K562 (cell line): ENCODE measurements at regions not wholly inside any gene's neighbourhood (a gene's known extent, or its start where the extent isn't known, plus 50 kb on each side); places are given as distances from the start of the nearest gene placed in this dataset.
A peak's percentile ranks its signal among the peaks of the same experiment; 100 is the strongest.

Source experiments
- ADNP ChIP-seq: fragments of 200-800 bp; sonication (Bioruptor generic); IDR thresholded peaks from 2 replicates; pipeline ENCODE4 v1.6.1; 2016; ENCODE audit warnings: missing genetic modification characterization, missing compliant biosample characterization
- E2F3 ChIP-seq: fragments of 250-450 bp; sonication (Bioruptor Pico); IDR thresholded peaks from 2 replicates; pipeline ENCODE4 v1.4.0; 2020; ENCODE audit warnings: mild to moderate bottlenecking
- EP300 ChIP-seq: IDR thresholded peaks from 2 replicates; pipeline ENCODE4 v1.6.1; 2012; ENCODE audit warnings: low read length, improper control_type of control experiment
- FOXM1 ChIP-seq, 2 experiments: fragments of 450-650 bp in 1 of 2; sonication (generic) in 1 of 2; formaldehyde crosslinking in 1 of 2; IDR thresholded peaks; 2 replicates each; pipeline versions ENCODE4 v1.6.1 to v1.9.0; 2017 to 2022; ENCODE audit warnings: low read depth in 2 of 2, mild to moderate bottlenecking in 2 of 2, missing genetic modification reagents in 1 of 2, moderate library complexity in 1 of 2
- HNRNPLL ChIP-seq: fragments of 200-400 bp; formaldehyde crosslinking; IDR thresholded peaks from 2 replicates; pipeline ENCODE4 v1.6.1; 2017; ENCODE audit warnings: low read length, low read depth, mild to moderate bottlenecking; ENCODE audit not compliant: poor library complexity, severe bottlenecking
- KAT8 ChIP-seq: fragments of 450-650 bp; IDR thresholded peaks from 2 replicates; pipeline ENCODE4 v1.6.1; 2016; ENCODE audit warnings: low read depth, mild to moderate bottlenecking
- KDM2B ChIP-seq: fragments of 250-450 bp; sonication (Bioruptor Pico); IDR thresholded peaks from 2 replicates; pipeline ENCODE4 v1.8.0; 2021; ENCODE audit warnings: mild to moderate bottlenecking, moderate library complexity
- MXI1 ChIP-seq: IDR thresholded peaks from 2 replicates; pipeline ENCODE4 v1.6.1; 2011; ENCODE audit warnings: low read depth, mild to moderate bottlenecking, improper control_type of control experiment, low read length
- POU5F1 ChIP-seq: fragments of 150-350 bp; IDR thresholded peaks from 2 replicates; pipeline ENCODE4 v1.6.1; 2014; ENCODE audit warnings: borderline replicate concordance, low read length, low read depth, mild to moderate bottlenecking; ENCODE audit not compliant: partially characterized antibody
- PTRF ChIP-seq: fragments of 450-650 bp; IDR thresholded peaks from 2 replicates; pipeline ENCODE4 v1.6.1; 2016; ENCODE audit warnings: mild to moderate bottlenecking, missing genetic modification characterization, missing compliant biosample characterization
- TCF7L2 ChIP-seq: fragments of 150-350 bp; IDR thresholded peaks from 2 replicates; pipeline ENCODE4 v1.6.1; 2016; ENCODE audit warnings: low read depth, mild to moderate bottlenecking, low read length, moderate library complexity
- ZNF77 ChIP-seq: fragments of 250-450 bp; sonication (Bioruptor Pico); IDR thresholded peaks from 2 replicates; pipeline ENCODE4 v1.5.0; 2020
- TF ChIP-seq, protein P1 (sequence below): fragments of 450-650 bp; IDR thresholded peaks from 2 replicates; pipeline ENCODE4 v1.6.1; 2016; ENCODE audit warnings: mild to moderate bottlenecking
- TF ChIP-seq, protein P2 (sequence below): fragments of 450-650 bp; IDR thresholded peaks from 2 replicates; pipeline ENCODE4 v1.6.1; 2017; ENCODE audit warnings: mild to moderate bottlenecking, moderate library complexity
- TF ChIP-seq, protein P3 (sequence below): fragments of 250-450 bp; sonication (Bioruptor Pico); IDR thresholded peaks from 2 replicates; pipeline ENCODE4 v1.4.0; 2020; ENCODE audit warnings: borderline replicate concordance
- TF ChIP-seq, protein P4 (sequence below): fragments of 250-450 bp; sonication (Bioruptor Pico); IDR thresholded peaks from 2 replicates; pipeline ENCODE4 v1.8.0; 2021; ENCODE audit warnings: borderline replicate concordance, mild to moderate bottlenecking, moderate library complexity; ENCODE audit not compliant: poor library complexity, severe bottlenecking
- TF ChIP-seq, protein P5 (sequence below): fragments of 250-450 bp; sonication (Bioruptor Pico); IDR thresholded peaks from 2 replicates; pipeline ENCODE4 v1.8.0; 2022; ENCODE audit warnings: inconsistent platforms, mild to moderate bottlenecking, moderate library complexity, borderline replicate concordance

DNA sequence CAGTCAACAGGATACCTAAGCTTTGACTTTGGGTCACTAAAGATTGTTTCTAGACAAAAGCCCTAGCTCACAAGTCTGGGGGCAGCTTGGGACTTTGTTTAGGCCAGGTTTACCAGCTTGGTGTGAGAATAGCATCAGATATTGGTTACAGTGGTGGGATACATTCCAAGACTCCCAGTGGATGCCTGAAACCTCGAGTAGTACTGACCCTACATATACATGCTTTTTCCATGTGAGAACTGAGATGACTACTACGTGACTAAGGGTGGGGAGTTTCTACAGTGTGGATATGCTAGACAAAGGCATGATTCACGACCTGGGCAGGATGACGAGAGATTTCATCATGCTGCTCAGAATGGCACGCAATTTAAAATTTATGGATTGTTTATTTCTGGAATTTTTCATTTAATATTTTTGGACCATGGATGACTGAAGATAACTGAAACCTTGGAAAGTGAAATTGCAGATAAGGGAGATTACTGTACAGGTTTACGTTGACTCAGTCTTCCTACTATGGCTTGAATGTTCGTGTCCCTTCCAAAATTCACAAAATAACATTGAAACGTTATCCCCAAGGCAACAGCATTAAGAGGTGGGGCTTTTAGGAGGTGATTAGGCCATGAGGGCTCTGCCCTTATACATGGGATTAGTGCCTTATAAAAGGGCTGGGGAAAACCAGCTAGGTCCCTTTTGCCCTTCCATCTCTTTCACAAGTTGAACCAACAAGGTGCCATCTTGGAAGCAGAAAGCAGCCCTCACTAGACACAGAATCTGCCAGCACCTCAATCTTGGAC is 50.2 kb upstream of the CTAGE1 start (continued):
- TF ChIP-seq, protein P1, sequence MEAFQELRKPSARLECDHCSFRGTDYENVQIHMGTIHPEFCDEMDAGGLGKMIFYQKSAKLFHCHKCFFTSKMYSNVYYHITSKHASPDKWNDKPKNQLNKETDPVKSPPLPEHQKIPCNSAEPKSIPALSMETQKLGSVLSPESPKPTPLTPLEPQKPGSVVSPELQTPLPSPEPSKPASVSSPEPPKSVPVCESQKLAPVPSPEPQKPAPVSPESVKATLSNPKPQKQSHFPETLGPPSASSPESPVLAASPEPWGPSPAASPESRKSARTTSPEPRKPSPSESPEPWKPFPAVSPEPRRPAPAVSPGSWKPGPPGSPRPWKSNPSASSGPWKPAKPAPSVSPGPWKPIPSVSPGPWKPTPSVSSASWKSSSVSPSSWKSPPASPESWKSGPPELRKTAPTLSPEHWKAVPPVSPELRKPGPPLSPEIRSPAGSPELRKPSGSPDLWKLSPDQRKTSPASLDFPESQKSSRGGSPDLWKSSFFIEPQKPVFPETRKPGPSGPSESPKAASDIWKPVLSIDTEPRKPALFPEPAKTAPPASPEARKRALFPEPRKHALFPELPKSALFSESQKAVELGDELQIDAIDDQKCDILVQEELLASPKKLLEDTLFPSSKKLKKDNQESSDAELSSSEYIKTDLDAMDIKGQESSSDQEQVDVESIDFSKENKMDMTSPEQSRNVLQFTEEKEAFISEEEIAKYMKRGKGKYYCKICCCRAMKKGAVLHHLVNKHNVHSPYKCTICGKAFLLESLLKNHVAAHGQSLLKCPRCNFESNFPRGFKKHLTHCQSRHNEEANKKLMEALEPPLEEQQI = no peak
- TF ChIP-seq ZNF77 (no peak), MXI1 (no peak), TCF7L2 (no peak), KAT8 (no peak), PTRF (tag) (peak; percentile 86), POU5F1 (no peak), KDM2B (CRISPR knock-in tag) (no peak), HNRNPLL (no peak), E2F3 (CRISPR knock-in tag) (peak; percentile 73; the same call in 1 of the 2 replicates), ADNP (tag) (no peak), EP300 (peak; percentile 88), FOXM1 (IDR thresholded peaks at IDR 0.05; ENCODE audit: low read depth) (0 out of 2 replicates have a peak, but pooled peaks have one; percentile 19), FOXM1 (CRISPR knock-in tag; IDR thresholded peaks at IDR 0.05; ENCODE audit: low read depth) (no peak)
- TF ChIP-seq, protein P2, sequence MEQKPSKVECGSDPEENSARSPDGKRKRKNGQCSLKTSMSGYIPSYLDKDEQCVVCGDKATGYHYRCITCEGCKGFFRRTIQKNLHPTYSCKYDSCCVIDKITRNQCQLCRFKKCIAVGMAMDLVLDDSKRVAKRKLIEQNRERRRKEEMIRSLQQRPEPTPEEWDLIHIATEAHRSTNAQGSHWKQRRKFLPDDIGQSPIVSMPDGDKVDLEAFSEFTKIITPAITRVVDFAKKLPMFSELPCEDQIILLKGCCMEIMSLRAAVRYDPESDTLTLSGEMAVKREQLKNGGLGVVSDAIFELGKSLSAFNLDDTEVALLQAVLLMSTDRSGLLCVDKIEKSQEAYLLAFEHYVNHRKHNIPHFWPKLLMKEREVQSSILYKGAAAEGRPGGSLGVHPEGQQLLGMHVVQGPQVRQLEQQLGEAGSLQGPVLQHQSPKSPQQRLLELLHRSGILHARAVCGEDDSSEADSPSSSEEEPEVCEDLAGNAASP = no peak
- TF ChIP-seq, protein P3, sequence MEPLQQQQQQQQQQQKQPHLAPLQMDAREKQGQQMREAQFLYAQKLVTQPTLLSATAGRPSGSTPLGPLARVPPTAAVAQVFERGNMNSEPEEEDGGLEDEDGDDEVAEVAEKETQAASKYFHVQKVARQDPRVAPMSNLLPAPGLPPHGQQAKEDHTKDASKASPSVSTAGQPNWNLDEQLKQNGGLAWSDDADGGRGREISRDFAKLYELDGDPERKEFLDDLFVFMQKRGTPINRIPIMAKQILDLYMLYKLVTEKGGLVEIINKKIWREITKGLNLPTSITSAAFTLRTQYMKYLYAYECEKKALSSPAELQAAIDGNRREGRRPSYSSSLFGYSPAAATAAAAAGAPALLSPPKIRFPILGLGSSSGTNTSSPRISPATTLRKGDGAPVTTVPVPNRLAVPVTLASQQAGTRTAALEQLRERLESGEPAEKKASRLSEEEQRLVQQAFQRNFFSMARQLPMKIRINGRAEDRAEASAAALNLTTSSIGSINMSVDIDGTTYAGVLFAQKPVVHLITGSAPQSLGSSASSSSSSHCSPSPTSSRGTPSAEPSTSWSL (CRISPR knock-in tag) = no peak
- TF ChIP-seq, protein P4, sequence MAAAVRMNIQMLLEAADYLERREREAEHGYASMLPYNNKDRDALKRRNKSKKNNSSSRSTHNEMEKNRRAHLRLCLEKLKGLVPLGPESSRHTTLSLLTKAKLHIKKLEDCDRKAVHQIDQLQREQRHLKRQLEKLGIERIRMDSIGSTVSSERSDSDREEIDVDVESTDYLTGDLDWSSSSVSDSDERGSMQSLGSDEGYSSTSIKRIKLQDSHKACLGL (CRISPR knock-in tag) = peak; percentile 14
- TF ChIP-seq, protein P5, sequence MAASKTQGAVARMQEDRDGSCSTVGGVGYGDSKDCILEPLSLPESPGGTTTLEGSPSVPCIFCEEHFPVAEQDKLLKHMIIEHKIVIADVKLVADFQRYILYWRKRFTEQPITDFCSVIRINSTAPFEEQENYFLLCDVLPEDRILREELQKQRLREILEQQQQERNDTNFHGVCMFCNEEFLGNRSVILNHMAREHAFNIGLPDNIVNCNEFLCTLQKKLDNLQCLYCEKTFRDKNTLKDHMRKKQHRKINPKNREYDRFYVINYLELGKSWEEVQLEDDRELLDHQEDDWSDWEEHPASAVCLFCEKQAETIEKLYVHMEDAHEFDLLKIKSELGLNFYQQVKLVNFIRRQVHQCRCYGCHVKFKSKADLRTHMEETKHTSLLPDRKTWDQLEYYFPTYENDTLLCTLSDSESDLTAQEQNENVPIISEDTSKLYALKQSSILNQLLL = no peak
